Esophagus muscularis mucosa (tissue), 4 donors: ENCODE measurements at regions not wholly inside any gene's neighbourhood (a gene's known extent, or its start where the extent isn't known, plus 50 kb on each side); places are given as distances from the start of the nearest gene placed in this dataset.

ENCODE experiments used
- DNase-seq: peaks from one replicate; pipeline ENCODE4 v3.0.0-alpha.2; 2017; ENCODE audit errors: extremely low spot score
- H3K27ac ChIP-seq, 4 donors: fragments of 200-600 bp; sonication (generic); replicated peaks in 1 of 4; 1 replicate in 3 of 4; 2 replicates in 1 of 4; pipeline ENCODE4 v1.5.1; 2016 to 2019; ENCODE audit warnings: mild to moderate bottlenecking in 1 of 4
- H3K27me3 ChIP-seq, 4 donors: fragments of 200-600 bp; sonication (generic); one replicate each; pipeline versions ENCODE4 v1.5.1 to v1.6.0; 2016 to 2019
- H3K36me3 ChIP-seq, 4 donors: fragments of 200-600 bp; sonication (generic); one replicate each; pipeline ENCODE4 v1.5.1; 2016 to 2019
- H3K4me1 ChIP-seq, 4 donors: fragments of 200-600 bp; sonication (generic); one replicate each; pipeline ENCODE4 v1.5.1; 2016 to 2019
- H3K4me3 ChIP-seq, 4 donors: fragments of 200-600 bp; sonication (generic); 1 replicate in 2 of 4; 2 replicates in 2 of 4; pipeline ENCODE4 v1.5.1; 2016 to 2019; ENCODE audit warnings: mild to moderate bottlenecking in 4 of 4, moderate library complexity in 1 of 4
- H3K9me3 ChIP-seq, 4 donors: fragments of 200-600 bp; sonication (generic); 1 replicate in 3 of 4; 2 replicates in 1 of 4; pipeline ENCODE4 v1.5.1; 2016 to 2019
- EP300 ChIP-seq: sonication (generic); formaldehyde crosslinking; IDR thresholded peaks from one replicate; pipeline ENCODE4 v1.6.1; 2017; ENCODE audit warnings: antibody characterized with exemption
- POLR2A ChIP-seq: fragments of 450-650 bp; IDR thresholded peaks from one replicate; pipeline ENCODE4 v1.6.1; 2017; ENCODE audit warnings: antibody characterized with exemption, moderate library complexity, mild to moderate bottlenecking, low read depth
- POLR2AphosphoS5 ChIP-seq, 2 donors: sonication (generic); formaldehyde crosslinking; IDR thresholded peaks; one replicate each; pipeline ENCODE4 v1.6.1; 2017; ENCODE audit warnings: antibody characterized with exemption in 2 of 2
- WGBS: methylation state at CpG from one replicate; pipeline ENCODE4 v1.1.5; 2018; 5-methylcytosine and 5-hydroxymethylcytosine counted together
- intact Hi-C: fragments of 100-400 bp; cut with DNase I; formaldehyde crosslinking; loops from one replicate; pipeline ENCODE4 v1.15.1; 2023
- TF ChIP-seq, protein P1 (sequence below), 3 experiments: fragments of 200-600 bp in 2 of 3; fragments of 450-650 bp in 1 of 3; sonication (generic) in 2 of 3; IDR thresholded peaks; one replicate each; pipeline ENCODE4 v1.5.1; 2017 to 2019; ENCODE audit warnings: antibody characterized with exemption in 3 of 3, mild to moderate bottlenecking in 2 of 3, moderate library complexity in 1 of 3

DNA sequence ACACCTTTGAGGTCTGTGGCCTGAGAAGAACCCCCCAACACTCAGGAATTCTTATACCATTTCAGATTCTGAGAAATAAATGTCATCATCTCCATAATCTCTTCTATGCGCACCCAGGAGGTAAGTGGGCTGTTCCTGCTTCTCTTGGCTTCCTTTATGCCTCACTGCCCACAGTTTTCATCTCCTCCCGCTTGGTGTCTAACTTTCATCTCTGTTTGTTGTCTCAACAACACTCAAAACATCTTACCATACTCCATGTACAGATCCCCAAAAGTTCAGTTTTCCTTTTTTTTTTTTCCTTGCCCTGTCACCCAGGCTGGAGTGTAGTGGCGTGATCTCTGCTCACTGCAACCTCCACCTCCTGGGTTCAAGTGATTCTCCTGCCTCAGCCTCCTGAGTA, 170.2 kb upstream of the FREM1 start:
- no peaks in the 10 kb centered on the region for H3K9me3 ChIP-seq
- H3K27me3 ChIP-seq = no peaks in the 10 kb centered on the region
- intact Hi-C loops = no loop called here
- H3K27ac ChIP-seq = no peak overlapping the region
- TF ChIP-seq POLR2AphosphoS5 (IDR thresholded peaks at IDR 0.05) (no peak), POLR2A (no peak), EP300 (no peak)
- TF ChIP-seq, protein P1, sequence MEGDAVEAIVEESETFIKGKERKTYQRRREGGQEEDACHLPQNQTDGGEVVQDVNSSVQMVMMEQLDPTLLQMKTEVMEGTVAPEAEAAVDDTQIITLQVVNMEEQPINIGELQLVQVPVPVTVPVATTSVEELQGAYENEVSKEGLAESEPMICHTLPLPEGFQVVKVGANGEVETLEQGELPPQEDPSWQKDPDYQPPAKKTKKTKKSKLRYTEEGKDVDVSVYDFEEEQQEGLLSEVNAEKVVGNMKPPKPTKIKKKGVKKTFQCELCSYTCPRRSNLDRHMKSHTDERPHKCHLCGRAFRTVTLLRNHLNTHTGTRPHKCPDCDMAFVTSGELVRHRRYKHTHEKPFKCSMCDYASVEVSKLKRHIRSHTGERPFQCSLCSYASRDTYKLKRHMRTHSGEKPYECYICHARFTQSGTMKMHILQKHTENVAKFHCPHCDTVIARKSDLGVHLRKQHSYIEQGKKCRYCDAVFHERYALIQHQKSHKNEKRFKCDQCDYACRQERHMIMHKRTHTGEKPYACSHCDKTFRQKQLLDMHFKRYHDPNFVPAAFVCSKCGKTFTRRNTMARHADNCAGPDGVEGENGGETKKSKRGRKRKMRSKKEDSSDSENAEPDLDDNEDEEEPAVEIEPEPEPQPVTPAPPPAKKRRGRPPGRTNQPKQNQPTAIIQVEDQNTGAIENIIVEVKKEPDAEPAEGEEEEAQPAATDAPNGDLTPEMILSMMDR (IDR thresholded peaks at IDR 0.05) = no peak
- no peaks in the 10 kb centered on the region for H3K36me3 ChIP-seq
- DNase-seq = no peak
- WGBS = 74% methylated on average over 3 of the region's 3 CpGs
- H3K4me1 ChIP-seq = no peaks in the 10 kb centered on the region
- no peak overlapping the region for H3K4me3 ChIP-seq

DNA sequence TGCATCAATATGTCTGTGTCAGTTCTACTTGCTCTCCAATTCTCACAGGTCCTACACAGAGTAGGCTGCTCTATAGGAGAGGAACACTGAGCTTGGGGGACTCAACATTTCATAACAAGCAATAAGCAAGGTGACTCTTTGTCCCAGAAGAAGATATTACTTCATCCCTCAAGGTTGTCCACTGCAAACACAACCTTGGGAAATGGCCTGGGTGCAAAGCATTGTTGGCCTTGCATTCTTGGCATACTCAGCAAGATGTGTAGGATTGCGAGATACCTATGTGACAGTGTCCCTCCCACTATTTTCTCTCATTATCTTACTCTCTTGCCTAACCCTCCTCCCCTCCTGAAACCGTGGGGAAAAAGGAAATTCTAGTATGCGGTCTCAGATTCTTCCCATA, 169.8 kb upstream of the FREM1 start:
- Histone ChIP-seq H3K4me1 (no peaks in the 10 kb centered on the region), H3K9me3 (no peaks in the 10 kb centered on the region), H3K27me3 (no peaks in the 10 kb centered on the region), H3K4me3 (no peak overlapping the region), H3K27ac (no peak overlapping the region), H3K36me3 (no peaks in the 10 kb centered on the region)
- intact Hi-C loops = no loop called here
- no peak for TF ChIP-seq POLR2AphosphoS5 (IDR thresholded peaks at IDR 0.05)
- TF ChIP-seq, protein P1 (IDR thresholded peaks at IDR 0.05) = no peak
- no peak for TF ChIP-seq POLR2A
- no peak for TF ChIP-seq EP300
- no peak for DNase-seq
- WGBS = 71% methylated on average over 3 of the region's 3 CpGs

- WGBS = 83% methylated on average over 7 of the region's 7 CpGs
- no peaks in the 10 kb centered on the region for H3K27me3 ChIP-seq
- intact Hi-C loops = no loop called here
Observed at GRCh38 chr9:15077946-15078729, 167.9 kb upstream of the FREM1 start.

GRCh38 chr9:15073620-15074019, 163.4 kb upstream of the FREM1 start:
- no peak for DNase-seq
- Histone ChIP-seq H3K36me3 (no peaks in the 10 kb centered on the region), H3K4me3 (no peak overlapping the region), H3K27me3 (no peaks in the 10 kb centered on the region), H3K4me1 (no peaks in the 10 kb centered on the region), H3K9me3 (no peaks in the 10 kb centered on the region), H3K27ac (no peak overlapping the region)
- WGBS = 87% methylated on average over 2 of the region's 2 CpGs
- TF ChIP-seq EP300 = no peak
- TF ChIP-seq, protein P1 (IDR thresholded peaks at IDR 0.05) = no peak
- TF ChIP-seq POLR2AphosphoS5 (IDR thresholded peaks at IDR 0.05) = no peak
- no peak for TF ChIP-seq POLR2A
- intact Hi-C loops = no loop called here

More at GRCh38 chr9:15077946-15078729, 167.9 kb upstream of the FREM1 start:
- H3K9me3 ChIP-seq = no peaks in the 10 kb centered on the region
- H3K4me3 ChIP-seq = no peak overlapping the region
- no peaks in the 10 kb centered on the region for H3K4me1 ChIP-seq
- no peak overlapping the region for H3K27ac ChIP-seq
- TF ChIP-seq POLR2A (no peak), EP300 (no peak)
- H3K36me3 ChIP-seq = no peaks in the 10 kb centered on the region
- no peak for DNase-seq

- H3K4me3 ChIP-seq = no peak overlapping the region
- no peaks in the 10 kb centered on the region for H3K27me3 ChIP-seq
- no peaks in the 10 kb centered on the region for H3K4me1 ChIP-seq
- no peak for TF ChIP-seq POLR2AphosphoS5 (IDR thresholded peaks at IDR 0.05)
- TF ChIP-seq EP300 = no peak
- no peak for TF ChIP-seq POLR2A
- TF ChIP-seq, protein P1 (IDR thresholded peaks at IDR 0.05) = no peak
- intact Hi-C loops = no loop called here
- no peak for DNase-seq
- WGBS = 83% methylated on average over 2 of the region's 2 CpGs
- no peaks in the 10 kb centered on the region for H3K9me3 ChIP-seq
- no peak overlapping the region for H3K27ac ChIP-seq
- H3K36me3 ChIP-seq = no peaks in the 10 kb centered on the region
Observed at GRCh38 chr9:15070716-15071115, 160.5 kb upstream of the FREM1 start.
